DMS53 treated with DMSO at 0.1 percent for 48 hours (cell line): ENCODE measurements at regions not wholly inside any gene's neighbourhood (a gene's known extent, or its start where the extent isn't known, plus 50 kb on each side); places are given as distances from the start of the nearest gene placed in this dataset.

ENCODE experiments used
- DNase-seq: peaks from one replicate; lab custom pipeline; 2025; ENCODE audit not compliant: unreplicated experiment; lab: John Stamatoyannopoulos, UW

DNA sequence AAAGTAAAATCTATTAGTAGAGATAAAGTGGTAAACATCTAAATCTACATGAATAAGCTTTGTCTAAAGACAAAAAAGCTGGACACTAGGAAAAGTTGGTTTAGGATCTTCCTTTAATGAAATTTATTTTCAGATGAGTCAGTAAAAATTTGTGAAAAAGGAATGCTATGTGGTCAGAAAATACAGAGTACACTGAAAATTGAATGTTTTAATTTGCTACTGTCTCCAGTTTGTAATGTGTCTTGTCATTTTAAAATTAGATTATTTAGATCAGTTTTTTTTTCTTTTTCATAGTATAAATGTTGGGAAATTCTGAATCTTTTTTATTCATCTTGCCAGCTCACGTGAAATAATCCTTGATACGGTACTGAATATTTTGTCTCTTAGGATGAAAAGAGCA, 56.9 kb downstream of the SLITRK6 start:
- no peak for DNase-seq

DNA sequence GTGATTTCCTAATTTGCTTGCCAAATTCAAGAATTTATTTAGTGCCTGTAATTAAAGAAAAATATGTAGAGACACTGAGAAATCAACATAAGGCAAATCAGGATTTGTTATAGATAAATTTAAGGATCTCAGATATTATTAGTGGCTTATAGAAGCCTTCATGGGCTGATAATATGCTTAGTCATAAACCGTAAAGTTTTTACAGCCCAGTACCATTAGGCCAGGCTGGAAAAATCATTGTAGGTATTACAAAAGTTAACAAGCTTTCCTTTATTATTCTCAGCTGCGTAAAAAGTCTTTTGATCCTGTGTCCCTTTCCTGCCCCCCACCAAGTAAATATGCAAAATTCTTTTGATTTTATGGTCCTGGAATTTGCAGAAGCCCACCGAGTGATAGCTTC, 58.2 kb downstream of the SLITRK6 start:
- no peak for DNase-seq

DNA sequence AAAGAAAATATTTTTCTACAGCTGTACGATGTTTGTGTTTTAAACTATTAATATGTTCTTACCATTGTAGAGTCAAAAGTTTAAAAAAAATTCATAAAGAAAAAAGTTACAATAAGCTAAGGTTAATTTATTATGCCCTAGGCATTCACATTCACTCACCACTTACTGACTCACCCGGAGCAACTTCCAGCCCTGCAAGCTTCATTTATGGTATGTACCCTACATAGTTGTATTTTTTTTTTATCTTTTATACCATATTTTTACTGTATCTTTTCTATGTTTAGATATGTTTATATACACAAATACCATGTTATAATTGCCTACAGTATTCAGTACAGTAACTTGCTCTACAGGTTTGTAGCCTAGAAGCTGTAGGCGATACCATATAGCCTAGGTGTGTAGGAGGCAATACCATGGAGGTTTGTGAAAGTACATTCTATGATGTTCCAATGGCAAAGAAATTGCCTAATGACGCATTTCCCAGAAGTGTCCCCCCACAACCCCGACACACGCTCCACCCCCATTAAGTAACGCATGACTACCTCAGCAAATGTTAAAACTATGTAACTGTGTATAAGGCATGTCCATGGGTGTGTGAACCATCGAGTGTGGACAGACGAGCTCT, 60.4 kb downstream of the SLITRK6 start:
- no peak for DNase-seq

DNA sequence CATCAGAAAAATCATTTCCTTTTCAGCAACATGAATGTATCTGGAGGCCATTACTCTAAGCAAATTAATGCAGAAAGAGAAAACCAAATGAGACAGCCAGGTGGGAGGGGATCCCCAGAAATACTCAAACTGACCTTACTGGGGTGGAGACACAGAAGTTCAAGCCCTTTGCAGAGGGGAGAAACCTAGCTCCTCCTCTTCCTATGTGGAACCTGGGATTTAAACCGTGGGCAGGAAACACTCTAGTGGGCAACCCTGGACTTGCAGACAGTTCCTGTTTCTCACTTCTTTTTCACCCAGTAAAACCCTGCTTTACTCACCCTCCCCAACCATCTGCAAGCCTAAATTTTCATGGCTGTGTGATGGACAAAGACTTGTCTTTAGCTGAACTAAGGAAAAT, 61.3 kb downstream of the SLITRK6 start:
- no peak for DNase-seq

DNA sequence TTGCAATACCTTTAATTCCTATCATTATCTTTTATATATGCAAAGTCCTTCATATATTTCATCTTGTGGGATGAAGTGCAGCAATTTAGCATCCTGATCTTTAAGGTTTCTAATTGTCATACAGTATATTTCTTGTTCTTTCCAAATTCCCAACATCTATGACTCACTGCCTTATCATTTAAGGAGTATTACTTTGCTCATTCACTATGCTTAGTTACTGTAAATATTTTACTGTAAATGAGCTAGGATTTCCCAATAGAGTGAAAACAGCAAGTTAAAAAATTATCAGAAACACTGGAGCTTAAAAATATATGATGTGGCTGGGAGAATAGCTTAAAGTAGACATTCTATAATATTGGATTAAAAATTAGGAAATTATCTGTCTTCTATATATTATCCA, 69.9 kb downstream of the SLITRK6 start:
- no peak for DNase-seq

DNA sequence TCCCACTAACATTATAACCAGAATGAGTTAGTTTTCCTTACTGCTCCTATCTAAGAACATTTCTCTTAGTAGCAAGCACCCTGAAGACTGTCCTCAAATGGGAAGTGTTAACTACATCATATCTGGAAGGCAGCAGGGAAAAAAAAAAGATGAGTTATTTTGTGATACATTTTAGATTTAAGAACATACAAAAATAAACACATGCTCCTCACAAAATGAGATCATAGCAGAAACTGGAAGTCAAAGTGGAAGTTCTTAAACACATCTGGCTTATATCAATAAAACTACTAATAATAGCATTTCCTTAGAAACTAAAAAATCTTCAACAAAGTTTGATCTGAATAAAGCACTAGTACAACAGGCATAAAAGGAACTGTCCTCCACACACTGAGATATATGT, 70.4 kb downstream of the SLITRK6 start:
- DNase-seq: no peak

DNA sequence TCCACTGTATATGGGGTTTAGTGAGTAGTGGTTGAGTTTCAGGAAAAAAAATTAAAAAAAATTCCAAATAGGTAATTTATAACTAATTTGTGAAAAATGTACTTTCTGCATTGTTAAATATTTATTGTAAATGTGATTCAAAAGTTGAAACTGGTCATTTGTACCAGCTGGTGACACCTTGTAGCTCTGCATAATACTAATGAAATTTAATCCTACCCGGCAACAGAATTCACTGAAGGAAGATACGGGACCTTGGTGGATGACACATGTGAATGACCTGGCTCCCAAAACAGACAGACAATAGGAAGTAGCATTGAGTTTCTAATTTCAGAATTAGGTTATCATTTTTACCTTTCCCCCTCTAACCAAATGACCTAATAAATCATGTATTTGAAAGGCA, 73.8 kb downstream of the SLITRK6 start:
- DNase-seq: peak; percentile 11

DNA sequence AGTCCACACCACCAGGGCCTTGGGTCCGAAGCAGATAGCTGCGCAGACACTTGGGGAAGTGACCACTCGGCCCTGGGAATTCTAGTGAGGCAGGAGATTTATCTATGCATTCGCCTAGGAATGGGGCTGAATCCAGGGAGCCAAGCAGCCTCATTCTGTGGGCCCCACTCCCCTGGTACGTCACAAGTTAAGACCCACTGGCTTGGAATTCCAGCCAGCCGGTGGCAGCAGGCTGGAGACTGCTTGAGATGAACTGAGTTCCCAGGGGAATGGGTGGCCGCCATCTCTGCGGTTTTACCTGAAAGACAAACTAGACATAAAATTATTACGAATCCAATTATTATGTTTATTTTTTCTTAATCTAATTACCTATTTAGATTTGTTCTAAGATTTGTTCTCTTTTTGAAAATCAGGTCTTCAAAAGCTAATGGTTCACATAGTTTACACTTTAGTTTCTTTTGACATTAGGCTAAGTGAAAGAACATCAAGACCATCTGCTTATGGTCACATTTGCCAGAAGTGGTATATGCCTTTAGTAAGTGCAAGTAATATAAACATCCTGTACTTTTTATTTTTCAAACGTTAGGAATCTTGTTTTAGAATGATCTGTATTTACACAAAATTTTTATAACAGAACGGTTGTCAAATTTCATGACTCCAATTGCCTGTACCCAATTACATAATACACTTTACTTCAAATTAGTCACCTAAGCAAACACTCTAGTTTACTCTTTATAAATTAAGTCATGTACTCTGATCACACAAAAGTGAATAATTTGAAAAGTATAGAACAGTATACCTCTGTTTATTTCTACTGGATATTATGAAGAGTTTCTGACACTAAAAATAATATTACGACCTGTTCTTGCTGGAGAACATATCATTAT, 74.4 kb downstream of the SLITRK6 start:
- DNase-seq: no peak

DNA sequence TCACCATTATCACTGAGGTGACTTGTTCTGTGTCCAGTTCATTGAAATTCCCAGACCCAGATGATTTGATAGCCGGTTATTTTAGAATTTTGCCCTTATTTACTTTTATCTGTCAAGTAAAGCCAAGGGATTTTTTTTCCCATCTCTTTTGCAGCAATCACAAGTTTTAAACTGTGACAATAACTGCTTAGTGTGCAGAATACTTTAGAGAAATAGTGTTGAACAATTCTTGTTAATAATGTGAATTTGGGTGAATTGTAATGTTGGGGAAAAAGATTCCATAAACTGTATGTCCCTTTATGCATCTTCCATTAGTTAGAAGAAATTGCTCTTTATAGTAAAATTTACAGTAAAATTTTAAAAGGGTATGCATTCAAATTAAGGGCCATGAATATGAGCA, 79.5 kb downstream of the SLITRK6 start:
- no peak for DNase-seq

DNA sequence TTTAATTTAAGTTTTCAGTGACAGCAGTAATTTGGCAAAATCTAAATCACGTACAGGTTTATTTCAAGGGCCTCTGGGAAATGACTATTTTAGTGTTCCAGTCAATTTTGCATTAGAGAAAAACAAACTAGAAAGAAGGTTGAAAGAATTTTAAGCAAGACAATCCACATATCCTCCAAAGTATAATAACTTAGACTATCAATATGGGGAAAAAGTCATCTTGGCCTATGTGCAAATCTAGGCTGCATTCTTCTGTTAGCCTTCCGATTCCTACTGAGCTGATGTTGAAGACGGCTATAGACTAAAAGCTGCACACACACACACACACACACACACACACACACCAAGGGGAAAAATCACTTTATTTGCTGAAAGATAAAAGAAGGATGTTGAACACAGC, 81.3 kb downstream of the SLITRK6 start:
- DNase-seq: no peak

DNA sequence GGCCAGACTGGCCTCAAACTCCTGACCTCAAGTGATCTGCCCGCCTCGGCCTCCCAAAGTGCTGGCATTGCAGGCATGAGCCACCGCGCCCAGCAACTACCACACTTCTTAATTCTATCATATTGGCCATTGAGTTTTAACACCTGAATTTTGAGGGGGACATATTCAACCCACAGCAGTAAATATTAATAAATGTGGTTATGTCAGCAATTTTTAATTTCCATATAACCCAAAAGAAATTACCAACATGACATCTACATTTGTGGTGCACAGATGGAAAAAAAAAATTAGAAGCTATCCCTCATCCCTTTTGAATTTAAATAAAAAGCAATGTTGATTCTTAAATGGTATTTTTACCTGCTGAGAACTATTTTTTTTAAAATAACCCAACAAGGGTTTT, 88.7 kb downstream of the SLITRK6 start:
- DNase-seq: no peak

DNA sequence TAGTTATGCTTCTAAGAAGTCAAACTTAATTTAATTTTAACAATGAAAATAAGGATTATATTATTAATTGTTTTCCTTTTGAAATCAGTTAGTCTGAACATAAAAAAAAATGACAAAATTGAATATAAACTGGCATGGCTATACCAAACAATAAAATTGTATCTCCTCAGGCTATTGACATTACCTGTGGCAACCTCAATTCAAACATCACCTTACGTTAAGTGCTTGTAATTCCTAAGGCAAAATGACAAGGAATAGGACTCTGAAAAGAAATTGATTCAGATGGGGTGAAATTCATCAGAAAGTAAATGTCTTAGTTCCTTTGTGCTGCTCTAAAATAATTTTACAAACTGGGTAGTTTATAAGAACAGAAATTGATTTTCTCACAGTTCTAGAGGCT, 89.5 kb downstream of the SLITRK6 start:
- no peak for DNase-seq

DNA sequence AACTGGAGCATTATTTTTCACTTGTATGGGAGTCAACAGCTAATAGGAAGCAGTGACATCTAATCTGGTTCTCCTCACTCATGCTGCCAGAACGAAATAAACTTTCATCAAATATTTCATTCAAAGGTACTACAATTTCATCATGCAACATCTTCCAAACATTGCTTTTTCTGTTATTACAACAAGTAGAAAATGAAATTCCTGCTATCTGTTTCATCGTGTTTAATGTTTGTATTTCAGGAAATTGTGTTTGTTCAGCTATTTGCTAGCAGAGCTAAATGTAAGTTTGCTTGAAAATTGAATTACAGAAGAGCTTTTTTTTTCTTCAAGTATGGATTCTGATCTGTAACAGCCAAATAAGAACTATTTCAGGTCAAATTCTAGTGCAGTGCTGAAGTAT, 90.1 kb downstream of the SLITRK6 start:
- no peak for DNase-seq

DNA sequence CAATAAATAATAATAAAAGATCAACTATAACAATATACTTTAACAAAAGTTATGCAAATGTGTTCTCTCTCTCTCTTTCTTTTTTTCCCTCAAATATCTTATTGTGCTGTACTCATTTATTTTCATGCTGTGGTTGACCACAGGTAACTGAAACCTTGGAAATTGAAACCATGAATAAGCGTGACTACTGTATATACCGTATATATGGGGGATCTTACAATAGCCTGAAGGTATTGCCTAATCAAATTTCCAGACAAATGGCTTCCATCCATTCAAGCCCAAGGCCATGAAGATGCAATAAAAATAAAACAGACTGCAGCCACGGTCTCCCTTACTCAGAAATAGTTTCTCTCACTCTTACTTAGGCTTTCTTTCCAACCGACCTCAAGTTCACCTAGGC, 98.3 kb downstream of the SLITRK6 start:
- no peak for DNase-seq

DNA sequence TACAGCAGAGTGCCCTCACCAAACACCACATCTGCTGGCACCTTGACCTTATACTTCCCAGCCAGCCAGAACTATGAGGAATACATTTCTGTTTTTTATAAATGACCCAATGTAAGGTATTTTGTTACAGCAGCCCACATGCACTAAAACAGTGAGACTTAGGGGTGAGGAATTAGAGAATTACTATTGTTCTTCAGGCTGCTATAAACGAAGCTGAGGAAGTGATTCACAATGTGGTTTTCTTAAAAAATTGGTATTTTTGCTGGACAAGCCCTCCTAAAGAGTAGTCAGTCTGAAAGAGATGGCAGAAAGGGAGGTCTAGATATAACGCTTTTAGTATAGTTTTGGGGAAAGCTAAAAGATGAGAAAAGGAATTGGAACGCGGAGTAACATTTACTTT, 101.0 kb downstream of the SLITRK6 start:
- DNase-seq: no peak

DNA sequence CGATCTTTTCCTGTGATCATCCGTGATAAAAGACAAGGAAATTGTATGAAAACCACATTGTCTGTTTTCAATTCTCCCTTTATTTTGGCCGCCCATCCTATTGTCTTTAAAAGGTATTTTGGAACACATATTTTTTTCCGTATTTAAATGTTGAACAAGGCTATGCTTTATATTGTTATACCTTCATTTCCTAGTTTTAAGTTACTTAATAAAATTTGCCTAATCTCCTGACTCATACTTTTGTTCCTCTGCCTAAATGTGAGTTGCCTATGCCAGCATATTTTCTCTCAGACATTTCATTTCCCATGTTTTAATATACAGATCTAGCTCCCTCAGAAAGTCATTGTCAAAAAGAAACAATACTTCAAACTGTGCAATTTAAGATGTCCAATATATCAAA, 104.2 kb downstream of the SLITRK6 start:
- no peak for DNase-seq

DNA sequence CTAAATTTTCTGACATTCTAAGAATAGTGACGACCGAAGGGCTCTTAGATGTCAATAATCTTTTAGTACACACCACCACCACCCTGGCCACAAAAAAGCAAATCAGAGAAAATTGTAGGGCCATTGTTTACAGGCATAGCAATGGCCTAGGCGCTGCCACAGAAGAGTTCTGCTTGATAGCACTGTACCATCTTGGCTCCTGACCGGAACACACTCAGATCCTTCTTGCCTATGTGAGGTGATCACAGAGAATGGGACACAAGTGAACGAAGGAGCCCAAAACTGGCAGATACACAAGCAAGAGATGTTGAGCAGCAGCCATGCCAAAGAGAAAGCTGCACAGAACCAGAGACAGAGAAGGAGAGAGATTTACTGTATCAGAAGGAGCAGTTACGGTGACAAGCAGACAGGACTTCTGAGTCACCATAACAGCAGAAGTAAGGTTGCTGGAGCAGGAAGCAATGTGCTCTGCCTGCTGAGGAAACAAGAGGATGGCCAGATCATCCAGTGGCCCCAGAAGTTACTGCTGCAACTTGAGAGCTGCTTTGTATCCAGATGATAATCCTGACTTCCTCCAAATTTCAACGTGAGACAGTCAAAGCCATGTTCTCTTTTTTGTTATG, 105.2 kb downstream of the SLITRK6 start:
- no peak for DNase-seq

DNA sequence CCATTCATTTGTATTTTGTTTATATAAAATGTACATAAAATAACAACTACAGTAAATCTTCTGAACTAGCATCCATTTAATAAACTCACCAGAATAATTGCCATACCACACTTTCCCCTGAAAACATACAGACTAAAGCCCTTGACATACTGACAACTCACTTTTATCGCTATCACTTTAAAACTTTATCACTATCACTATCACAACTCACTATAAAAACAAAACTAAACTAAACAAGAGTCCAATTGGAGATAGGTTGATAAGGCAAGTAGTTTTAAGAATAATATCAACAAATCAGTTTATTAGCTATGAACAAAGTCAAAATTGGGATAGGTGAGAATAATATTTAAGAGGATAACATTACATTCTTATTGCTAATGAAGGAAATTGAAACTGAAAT, 108.9 kb downstream of the SLITRK6 start:
- no peak for DNase-seq

DNA sequence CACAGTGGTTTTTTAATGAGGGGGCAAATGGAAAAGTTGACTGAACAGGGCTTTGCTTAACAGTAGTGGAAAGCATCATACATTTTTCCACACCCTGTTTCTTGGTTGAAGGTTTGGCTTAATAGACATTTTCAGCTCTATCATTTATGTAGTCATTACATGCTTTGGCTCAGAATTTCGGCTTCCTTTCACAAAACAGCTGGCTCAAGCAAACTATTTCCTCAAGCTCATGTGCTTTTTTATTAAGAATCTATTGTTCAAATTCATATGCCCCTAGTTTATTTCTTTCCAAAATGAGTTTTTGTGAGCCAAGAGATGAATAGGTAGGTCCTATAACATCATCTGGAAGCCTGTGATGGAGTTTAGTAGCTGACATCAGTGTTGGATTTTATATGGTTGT, 113.8 kb downstream of the SLITRK6 start:
- DNase-seq: no peak

DNA sequence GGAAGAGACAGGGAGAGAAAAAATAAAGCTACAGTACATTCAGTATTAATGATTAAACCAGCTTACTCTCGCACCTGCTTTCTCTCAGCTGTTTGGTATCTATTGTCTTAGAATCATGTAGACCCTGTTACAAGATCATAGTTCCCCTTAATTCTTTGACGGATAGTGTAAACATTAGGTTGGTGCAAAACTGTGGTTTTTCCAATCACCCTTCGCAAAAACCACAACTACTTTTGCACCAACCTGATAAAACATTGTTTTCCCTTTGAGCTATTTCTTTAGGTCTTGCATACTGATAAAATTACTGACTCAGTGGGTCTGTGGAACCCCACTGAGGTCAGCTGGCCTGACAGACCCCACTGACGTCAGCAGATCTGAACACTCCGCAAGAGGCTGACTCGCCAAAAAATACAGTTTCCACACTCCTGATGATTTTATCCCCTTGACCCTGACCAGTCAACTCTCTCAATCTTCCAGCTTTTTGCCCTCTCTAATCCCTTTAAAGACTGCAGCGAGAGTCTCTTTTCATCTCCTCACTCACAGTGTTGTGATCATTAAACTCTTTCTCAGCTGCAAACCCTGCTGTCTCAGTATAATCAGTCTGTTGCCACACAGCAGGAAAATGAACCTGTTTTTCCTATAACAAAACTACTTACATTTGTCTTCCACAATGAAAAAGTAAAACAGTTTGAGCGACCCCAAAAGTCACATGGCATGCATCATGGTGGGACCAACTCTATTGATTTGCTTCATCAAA, 123.9 kb downstream of the SLITRK6 start:
- DNase-seq: no peak

DNA sequence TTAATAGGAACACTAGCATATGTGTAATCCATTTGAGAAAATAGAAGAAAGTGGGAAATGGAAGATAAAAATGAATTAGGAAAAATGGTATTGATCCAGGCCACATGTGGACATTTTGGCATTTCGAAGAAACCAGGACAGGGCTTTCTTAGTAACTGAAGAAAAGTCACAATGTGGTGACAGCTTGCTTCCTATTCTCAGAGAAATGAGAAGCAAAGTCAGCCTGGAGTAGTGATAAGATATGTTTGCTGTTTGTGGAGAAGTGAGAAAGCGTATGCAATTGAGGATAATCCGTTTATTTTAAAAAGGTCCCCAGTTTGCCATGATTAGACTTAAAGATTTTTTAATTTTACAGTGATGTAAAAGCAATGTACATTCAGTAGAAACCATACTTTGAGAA, 127.9 kb downstream of the SLITRK6 start:
- DNase-seq: no peak

DNA sequence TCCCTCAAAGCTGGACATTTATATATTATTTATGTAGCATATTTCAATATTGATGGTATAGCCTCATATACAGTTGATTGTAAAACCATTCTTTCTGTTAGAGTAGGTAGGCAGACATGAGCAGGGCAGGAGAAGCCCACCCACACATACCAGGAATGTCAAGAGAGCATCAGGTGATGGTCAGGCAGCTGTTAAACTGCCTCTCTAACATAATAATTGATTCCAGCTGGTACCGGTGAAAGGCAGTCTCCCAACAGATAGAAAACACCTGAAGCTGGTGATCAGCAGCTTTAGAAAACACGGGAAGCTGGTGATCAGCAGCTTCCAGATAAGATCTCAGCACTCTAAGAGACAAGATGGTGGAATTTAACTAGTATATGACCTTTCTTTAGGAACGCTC, 132.9 kb downstream of the SLITRK6 start:
- DNase-seq: no peak
